C4-2B (cell line): ENCODE measurements at regions not wholly inside any gene's neighbourhood (a gene's known extent, or its start where the extent isn't known, plus 50 kb on each side); places are given as distances from the start of the nearest gene placed in this dataset.
"Not testable (repeated sequence)": the region's sequence is repeated elsewhere in the genome, so short reads cannot be mapped to it uniquely, and the experiment has no call there.

Source experiments
- ZFX ChIP-seq: fragments of 450-650 bp; IDR thresholded peaks from 2 replicates; pipeline ENCODE4 v1.6.1; 2017
- TF ChIP-seq, protein P1 (sequence below): fragments of 450-650 bp; conservative IDR thresholded peaks from 2 replicates; pipeline ENCODE4 v1.5.1; 2017; ENCODE audit warnings: mild to moderate bottlenecking

DNA sequence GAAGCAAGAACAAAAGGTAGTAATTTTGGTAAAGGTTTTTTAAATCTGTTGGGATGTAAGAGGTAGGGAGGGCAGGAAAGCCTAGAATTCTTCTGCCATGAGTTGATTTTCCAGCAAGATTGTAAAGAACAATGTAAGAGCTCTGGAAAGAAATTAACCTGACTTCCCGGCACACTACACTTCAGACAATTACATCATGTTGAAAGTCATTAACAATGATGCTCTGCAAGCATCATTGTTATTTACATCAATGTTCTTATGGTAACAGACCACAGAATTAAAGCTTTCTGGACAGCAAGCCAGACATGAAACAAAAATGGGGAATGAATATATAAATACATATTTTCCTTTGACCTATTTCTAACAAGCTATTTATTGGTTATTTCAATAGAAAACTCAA, 342.2 kb downstream of the CEP170 start:
- TF ChIP-seq, protein P1, sequence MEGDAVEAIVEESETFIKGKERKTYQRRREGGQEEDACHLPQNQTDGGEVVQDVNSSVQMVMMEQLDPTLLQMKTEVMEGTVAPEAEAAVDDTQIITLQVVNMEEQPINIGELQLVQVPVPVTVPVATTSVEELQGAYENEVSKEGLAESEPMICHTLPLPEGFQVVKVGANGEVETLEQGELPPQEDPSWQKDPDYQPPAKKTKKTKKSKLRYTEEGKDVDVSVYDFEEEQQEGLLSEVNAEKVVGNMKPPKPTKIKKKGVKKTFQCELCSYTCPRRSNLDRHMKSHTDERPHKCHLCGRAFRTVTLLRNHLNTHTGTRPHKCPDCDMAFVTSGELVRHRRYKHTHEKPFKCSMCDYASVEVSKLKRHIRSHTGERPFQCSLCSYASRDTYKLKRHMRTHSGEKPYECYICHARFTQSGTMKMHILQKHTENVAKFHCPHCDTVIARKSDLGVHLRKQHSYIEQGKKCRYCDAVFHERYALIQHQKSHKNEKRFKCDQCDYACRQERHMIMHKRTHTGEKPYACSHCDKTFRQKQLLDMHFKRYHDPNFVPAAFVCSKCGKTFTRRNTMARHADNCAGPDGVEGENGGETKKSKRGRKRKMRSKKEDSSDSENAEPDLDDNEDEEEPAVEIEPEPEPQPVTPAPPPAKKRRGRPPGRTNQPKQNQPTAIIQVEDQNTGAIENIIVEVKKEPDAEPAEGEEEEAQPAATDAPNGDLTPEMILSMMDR = not testable (repeated sequence)
- TF ChIP-seq ZFX = not testable (repeated sequence)
